ENCODE measurements at regions not wholly inside any gene's neighbourhood (a gene's known extent, or its start where the extent isn't known, plus 50 kb on each side); places are given as distances from the start of the nearest gene placed in this dataset.
"Not testable (repeated sequence)": the region's sequence is repeated elsewhere in the genome, so short reads cannot be mapped to it uniquely, and the experiment has no call there.

DNA sequence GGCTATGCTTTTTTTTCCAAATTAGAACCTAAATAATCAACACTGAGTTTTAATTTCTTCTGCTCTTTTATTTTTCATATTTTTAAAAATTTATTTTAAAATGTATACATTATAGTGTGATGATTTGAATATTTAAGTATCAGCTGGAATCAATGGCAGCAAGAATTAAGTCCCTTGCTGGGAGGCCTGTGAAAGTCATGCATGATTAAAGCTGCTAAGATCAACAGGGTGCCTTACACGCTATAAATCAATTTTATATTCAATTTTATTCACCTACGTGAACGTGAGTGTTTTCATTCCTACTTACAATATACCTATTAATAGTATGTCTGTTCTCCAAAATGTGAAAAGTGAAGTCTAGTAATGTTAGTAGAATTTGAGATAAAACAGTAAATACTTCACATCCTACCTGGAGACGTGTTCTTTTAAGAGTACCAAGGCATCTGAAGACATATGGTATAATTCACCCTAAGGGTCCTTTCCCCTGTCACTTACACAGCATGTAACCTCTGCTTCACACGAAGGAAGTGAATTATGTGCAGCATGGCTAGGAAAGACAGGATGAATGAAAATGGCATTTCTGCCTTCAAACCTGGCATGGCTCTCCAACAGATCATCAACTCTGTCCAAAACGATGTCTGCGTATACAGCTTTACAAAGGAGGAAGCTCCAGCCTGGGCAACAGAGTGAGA, 640.4 kb upstream of the ROBO1 start:
- DNase-seq = no peak

- no peak for DNase-seq
These were observed 637.8 kb upstream of the ROBO1 start for GRCh38 chr3:80405618-80406017.

DNA sequence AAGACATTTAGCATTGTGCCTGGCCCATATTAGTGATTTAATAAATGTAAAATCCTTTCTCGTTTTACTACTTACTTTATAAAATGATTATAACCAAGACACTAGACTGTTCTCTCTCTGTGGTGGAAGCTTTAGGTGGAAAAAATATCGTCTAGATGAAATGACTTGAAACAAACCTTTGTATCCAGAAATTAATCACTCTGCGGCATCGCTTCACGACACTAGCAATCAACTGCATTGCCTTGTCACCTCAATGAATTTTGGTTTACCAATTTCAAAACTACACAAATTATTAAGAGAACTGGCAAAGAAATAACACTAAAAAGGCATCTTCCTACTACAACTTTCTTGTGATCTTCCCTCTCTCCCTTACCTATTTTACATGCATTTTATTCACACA, 627.2 kb upstream of the ROBO1 start:
- no peak for DNase-seq

- DNase-seq = no peak
These were observed 623.8 kb upstream of the ROBO1 start for GRCh38 chr3:80391573-80391972.

- DNase-seq = no peak
These were observed 617.0 kb upstream of the ROBO1 start for GRCh38 chr3:80384811-80385210.

- DNase-seq = no peak
These were observed 606.6 kb upstream of the ROBO1 start for GRCh38 chr3:80374423-80374822.

DNA sequence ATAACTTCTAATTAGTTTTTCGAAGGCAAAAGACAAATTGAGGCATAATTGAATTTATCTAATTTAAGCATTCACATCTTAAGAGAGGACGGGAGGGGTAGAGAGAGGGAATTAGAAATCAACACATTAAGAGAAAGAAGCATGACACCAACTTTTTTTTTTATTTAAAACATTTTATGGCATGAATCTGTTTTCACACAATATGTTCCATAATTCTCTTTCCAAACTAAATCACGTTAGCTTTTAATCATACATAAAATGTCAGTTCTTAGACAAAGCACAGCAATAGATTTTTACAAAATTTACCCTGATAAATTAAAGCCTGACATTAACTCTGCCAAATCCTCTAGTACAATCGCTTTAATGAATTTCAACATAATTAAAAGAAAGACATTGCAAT, 600.8 kb upstream of the ROBO1 start:
- no peak for DNase-seq

DNA sequence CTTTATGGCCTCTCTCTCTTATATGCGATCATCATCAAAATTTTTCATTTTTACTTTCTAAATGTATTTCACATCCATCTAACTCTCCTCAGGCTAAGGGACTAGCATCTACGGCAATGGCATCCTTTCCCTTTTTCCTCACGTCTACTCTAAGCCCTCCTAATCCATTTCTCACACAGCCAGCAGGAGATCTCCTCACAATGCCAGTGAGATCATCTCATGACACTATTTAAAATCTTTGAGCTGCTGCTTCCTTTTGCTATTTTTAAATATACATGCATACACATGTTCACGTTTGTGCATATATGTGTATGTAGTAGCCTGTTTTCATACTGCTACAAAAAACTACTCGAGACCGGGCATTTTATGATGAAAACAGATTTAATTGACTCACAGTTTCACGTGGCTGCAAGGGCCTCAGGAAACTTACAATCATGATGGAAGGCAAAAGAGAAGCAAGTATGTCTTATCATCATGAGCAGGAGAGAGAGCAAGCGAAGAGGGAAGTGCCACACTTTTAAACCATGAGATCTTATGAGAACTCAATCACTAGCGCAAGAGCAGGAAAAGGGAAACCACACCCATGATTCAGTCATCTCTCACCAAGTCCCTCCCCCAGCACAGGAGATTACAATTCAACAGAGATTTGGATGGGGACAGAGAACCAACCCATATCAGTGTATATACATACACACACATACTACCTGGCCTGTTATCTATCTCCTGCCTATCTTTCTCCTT, 599.2 kb upstream of the ROBO1 start:
- no peak for DNase-seq

DNA sequence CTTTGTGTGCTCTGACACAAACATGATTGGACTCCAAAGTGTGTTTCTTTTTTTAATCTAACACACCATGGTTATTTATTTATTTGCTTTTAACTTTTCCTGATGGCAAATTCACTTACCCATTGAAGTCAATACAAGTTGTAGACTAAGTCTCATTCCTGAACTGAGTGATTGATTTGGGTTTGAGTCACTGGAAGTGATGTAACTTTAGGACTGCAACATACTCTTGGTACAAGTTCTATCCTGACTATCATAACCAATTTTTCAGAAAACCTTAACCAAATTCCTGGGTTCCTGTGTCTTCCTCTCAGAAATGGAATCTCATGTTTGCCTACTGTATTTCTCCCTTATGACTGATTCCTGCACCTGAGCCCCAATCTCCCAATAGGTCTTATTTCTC, 590.0 kb upstream of the ROBO1 start:
- DNase-seq = no peak

GRCh38 chr3:80355144-80355543, 587.3 kb upstream of the ROBO1 start:
- no peak for DNase-seq

GRCh38 chr3:80351201-80351600, 583.4 kb upstream of the ROBO1 start:
- no peak for DNase-seq

- DNase-seq = no peak
These were observed 583.0 kb upstream of the ROBO1 start for GRCh38 chr3:80350771-80351170.

- no peak for DNase-seq
These were observed 570.6 kb upstream of the ROBO1 start for GRCh38 chr3:80338366-80338765.

DNA sequence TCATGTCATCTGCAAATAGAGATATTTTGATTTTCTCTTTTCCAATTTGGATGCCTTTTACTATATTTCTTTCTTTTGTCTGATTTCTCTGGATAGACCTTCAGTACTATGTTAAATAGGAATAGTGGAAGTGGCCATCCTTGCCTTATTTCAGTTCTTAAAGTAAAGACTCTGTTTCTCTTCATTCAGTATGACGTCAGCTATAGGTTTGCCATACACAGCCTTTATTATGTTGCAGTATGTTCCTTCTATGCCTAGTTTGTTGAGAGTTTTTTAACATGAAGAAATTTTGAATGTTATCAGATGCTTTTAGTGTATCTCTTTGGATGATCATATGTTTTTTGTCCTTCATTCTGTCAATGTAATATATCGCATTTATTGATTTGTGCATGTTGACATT, 566.7 kb upstream of the ROBO1 start:
- DNase-seq = no peak

DNA sequence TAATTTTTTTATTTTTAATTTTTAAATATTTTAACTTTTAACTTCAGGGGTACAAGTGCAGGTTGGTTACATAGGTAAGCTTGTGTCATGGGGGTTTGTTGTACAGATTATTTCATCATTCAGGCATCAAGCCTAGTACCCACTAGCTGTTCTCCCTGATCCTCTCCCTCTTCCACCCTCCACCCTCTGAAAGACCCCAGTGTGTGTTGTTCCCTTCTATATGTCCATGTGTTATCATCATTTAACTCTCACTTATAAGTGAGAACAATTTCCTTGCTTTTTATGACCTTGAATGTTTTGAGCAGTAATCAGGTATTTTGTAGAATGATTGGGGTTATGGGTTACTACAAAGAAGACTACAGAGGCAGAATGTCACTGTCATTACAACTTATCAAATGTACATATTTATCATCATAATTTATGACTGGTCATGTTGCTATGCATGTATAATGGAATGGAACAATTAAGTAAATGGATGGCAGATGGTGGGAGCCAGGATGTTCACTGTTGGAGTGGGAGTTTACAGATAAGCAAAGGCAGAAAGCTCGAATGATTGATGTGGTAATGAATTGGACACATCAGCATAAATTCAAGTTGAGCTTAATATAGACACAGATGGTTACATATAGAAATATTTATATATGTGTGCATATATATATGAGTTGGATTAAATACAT, 563.8 kb upstream of the ROBO1 start:
- no peak for DNase-seq

DNA sequence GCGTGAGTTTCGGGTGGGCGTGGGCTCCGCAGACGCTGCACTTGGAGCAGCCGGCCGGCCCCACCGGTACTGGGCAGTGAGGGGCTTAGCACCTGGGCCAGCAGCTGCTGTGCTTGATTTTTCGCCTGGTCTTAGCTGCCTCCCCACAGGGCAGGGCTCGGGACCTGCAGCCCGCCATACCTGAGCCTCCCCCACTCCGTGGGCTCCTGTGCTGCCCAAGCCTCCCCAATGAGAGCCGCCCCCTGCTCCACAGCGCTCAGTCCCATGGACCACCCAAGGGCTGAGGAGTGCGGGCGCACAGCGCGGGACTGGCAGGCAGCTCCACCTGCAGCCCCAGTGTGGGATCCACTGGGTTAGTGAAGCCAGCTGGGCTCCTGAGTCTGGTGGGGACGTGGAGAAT, 546.7 kb upstream of the ROBO1 start:
- not testable (repeated sequence) for DNase-seq

- DNase-seq = no peak
These were observed 540.8 kb upstream of the ROBO1 start for GRCh38 chr3:80308637-80309036.

DNA sequence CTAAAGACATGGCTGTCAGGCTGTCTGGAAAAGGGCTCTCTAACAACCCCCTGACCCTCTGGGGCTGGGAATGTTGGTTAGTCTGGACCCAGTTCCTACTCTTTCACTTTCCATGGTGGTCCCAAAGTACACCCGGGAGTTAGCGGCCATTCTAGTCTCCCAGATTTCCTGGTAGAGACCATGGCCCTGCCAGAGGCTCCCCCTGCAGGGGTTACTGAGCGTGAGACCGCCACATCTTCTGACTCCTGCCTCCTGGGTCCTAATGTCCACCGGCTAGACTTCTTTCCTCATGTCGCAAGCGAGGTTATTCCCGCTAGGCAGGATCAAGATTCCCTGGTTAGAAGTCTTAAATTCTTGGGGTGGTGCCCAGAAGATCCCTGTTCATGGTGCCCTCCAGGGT, 540.0 kb upstream of the ROBO1 start:
- DNase-seq = no peak

- no peak for DNase-seq
These were observed 529.9 kb upstream of the ROBO1 start for GRCh38 chr3:80297720-80298119.

DNA sequence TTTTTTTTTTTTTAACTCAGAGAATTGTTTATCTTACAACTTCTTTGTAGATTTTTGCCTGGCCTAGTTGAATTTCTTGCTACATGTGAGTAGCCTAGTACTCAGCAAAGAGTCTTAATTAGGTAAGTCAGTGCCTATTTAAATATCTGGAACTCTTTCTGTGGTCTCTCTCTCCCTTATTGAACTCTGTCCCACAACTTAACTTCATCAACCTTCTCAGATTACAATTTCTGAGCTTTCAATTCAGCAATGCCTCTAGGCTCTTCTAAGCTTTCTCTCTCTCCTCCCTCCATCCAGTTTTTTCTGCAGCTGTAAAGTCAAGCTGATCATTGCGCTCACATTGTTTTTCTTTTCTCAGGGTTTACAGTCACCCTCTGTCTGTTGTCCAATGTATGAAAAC, 517.6 kb upstream of the ROBO1 start:
- no peak for DNase-seq

DNA sequence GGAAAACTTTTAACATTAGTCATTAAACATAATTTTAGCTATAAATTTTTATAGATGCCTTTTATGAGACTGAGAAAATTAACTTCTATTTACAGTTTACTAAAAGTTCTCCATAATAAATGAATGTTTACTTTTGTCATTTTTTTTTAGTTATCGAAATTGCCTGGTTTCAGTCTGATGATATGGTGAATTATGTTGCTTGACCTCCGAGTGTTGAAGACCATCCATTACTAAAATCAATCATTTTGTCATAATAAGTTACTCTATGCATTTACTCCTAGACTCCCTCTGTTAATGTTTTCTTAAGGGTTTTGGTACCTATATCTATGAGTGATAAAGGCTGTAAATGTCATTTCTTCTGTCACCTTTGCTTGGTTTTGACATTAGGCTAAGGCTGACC, 516.0 kb upstream of the ROBO1 start:
- DNase-seq = no peak

GRCh38 chr3:80278056-80278455, 510.3 kb upstream of the ROBO1 start:
- no peak for DNase-seq

GRCh38 chr3:80275120-80275519, 507.3 kb upstream of the ROBO1 start:
- DNase-seq = no peak

DNA sequence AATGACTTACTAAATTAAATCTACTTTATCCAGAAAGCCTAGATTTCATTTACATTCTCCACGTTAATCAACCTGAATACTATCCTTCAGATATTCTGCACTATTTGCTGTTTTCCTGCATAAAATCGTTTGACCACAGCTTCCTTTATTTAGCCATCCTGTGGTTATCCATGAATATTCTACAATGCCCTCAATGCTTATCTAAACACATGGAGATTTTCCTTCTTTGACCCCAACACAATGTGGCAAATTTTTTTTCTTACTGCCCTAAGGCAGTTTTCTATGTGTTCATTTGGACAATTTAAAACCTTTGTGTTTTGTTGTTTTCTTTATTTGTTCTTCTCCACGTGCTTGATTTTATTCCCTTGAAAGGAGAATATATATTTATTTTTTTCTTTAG, 495.5 kb upstream of the ROBO1 start:
- DNase-seq = no peak

Data from activated effector memory CD4-positive, alpha-beta T cell treated with anti-CD3 and anti-CD28 coated beads, Interleukin-2, amount 50 U/mL, for 16 hours (primary cell).